Neuronal stem cell (in vitro differentiated cells): ENCODE measurements at regions not wholly inside any gene's neighbourhood (a gene's known extent, or its start where the extent isn't known, plus 50 kb on each side); places are given as distances from the start of the nearest gene placed in this dataset.
A peak's percentile ranks its signal among the peaks of the same experiment; 100 is the strongest.

Experiments used
- DNase-seq: peaks from one replicate; pipeline ENCODE4 v3.0.0-alpha.2; 2013; ENCODE audit warnings: low spot score
- H2AFZ ChIP-seq: one replicate; pipeline ENCODE4 v1.6.1; 2013; ENCODE audit warnings: mild to moderate bottlenecking, low read length, inconsistent platforms
- H2AK5ac ChIP-seq: 2 replicates; pipeline ENCODE4 v1.6.1; 2013; ENCODE audit warnings: low read depth, mild to moderate bottlenecking, inconsistent platforms, low read length, moderate library complexity, mixed read lengths
- H2BK120ac ChIP-seq: 2 replicates; pipeline ENCODE4 v1.6.1; 2013; ENCODE audit warnings: low read depth, mild to moderate bottlenecking, inconsistent platforms, low read length, moderate library complexity, mixed read lengths
- H2BK12ac ChIP-seq: one replicate; pipeline ENCODE4 v1.6.1; 2013; ENCODE audit warnings: low read length, inconsistent platforms
- H2BK15ac ChIP-seq: 2 replicates; pipeline ENCODE4 v1.6.1; 2013; ENCODE audit warnings: mild to moderate bottlenecking, low read length, inconsistent platforms, mixed read lengths
- H2BK5ac ChIP-seq: one replicate; pipeline ENCODE4 v1.6.1; 2013; ENCODE audit warnings: inconsistent platforms, mild to moderate bottlenecking, low read length, moderate library complexity
- H3K14ac ChIP-seq: one replicate; pipeline ENCODE4 v1.6.1; 2013; ENCODE audit warnings: low read length, inconsistent platforms
- H3K18ac ChIP-seq: 2 replicates; pipeline ENCODE4 v1.6.1; 2013; ENCODE audit warnings: low read length, inconsistent platforms
- H3K23ac ChIP-seq: 2 replicates; pipeline ENCODE4 v1.6.1; 2013; ENCODE audit warnings: low read depth, mild to moderate bottlenecking, mixed read lengths, low read length, inconsistent platforms; ENCODE audit not compliant: poor library complexity
- H3K27ac ChIP-seq: replicated peaks from 3 replicates; pipeline ENCODE4 v1.5.1; 2013; ENCODE audit warnings: low read length, inconsistent platforms
- H3K27me3 ChIP-seq, 3 experiments: 2 replicates each; pipeline ENCODE4 v1.6.1; 2013; ENCODE audit warnings: low read length in 3 of 3, mild to moderate bottlenecking in 2 of 3, inconsistent platforms in 1 of 3, low read depth in 1 of 3, mixed read lengths in 1 of 3, moderate library complexity in 1 of 3; ENCODE audit not compliant: control insufficient read depth in 3 of 3, insufficient read depth in 3 of 3
- H3K36me3 ChIP-seq, 2 donors: replicated peaks in 1 of 2; 2 replicates each; pipeline ENCODE4 v1.6.1; 2013; ENCODE audit warnings: low read length in 2 of 2; ENCODE audit not compliant: control insufficient read depth in 2 of 2, insufficient read depth in 2 of 2
- H3K4ac ChIP-seq: 2 replicates; pipeline ENCODE4 v1.6.1; 2013; ENCODE audit warnings: inconsistent platforms, mild to moderate bottlenecking, low read length, moderate library complexity
- H3K4me1 ChIP-seq, 2 donors: 1 replicate in 1 of 2; 2 replicates in 1 of 2; pipeline ENCODE4 v1.6.1; 2013; ENCODE audit warnings: low read length in 2 of 2, low read depth in 1 of 2; ENCODE audit not compliant: control insufficient read depth in 2 of 2, insufficient read depth in 1 of 2
- H3K4me2 ChIP-seq: one replicate; pipeline ENCODE4 v1.6.1; 2013; ENCODE audit warnings: mild to moderate bottlenecking, low read length, inconsistent platforms; ENCODE audit not compliant: insufficient read depth, poor library complexity, severe bottlenecking
- H3K4me3 ChIP-seq, 2 donors: 2 replicates each; pipeline ENCODE4 v1.5.1; 2013; ENCODE audit warnings: low read length in 2 of 2, mild to moderate bottlenecking in 2 of 2, inconsistent platforms in 1 of 2, moderate library complexity in 1 of 2
- H3K79me1 ChIP-seq: one replicate; pipeline ENCODE4 v1.6.1; 2013; ENCODE audit warnings: low read depth, mild to moderate bottlenecking, inconsistent platforms, low read length, moderate library complexity
- H3K9ac ChIP-seq: one replicate; pipeline ENCODE4 v1.6.1; 2013; ENCODE audit warnings: mild to moderate bottlenecking, low read depth, low read length, inconsistent platforms; ENCODE audit not compliant: poor library complexity
- H3K9me3 ChIP-seq, 2 donors: replicated peaks in 1 of 2; 2 replicates each; pipeline versions ENCODE3 to v1.6.1; 2013; ENCODE audit warnings: low read length in 2 of 2, mild to moderate bottlenecking in 2 of 2, inconsistent platforms in 1 of 2, low read depth in 1 of 2, mixed read lengths in 1 of 2, moderate library complexity in 1 of 2; ENCODE audit not compliant: control insufficient read depth in 2 of 2, insufficient read depth in 1 of 2
- H4K8ac ChIP-seq: one replicate; pipeline ENCODE4 v1.6.1; 2013; ENCODE audit warnings: low read depth, mild to moderate bottlenecking, inconsistent platforms, low read length, moderate library complexity
- H4K91ac ChIP-seq: one replicate; pipeline ENCODE4 v1.6.1; 2013; ENCODE audit warnings: low read length, low read depth, mild to moderate bottlenecking, inconsistent platforms; ENCODE audit not compliant: poor library complexity
- WGBS, 2 donors: extraction: QIAGEN DNeasy Blood & Tissue Kit; methylation state at CpG; one replicate each; pipeline ENCODE4 v1.1.7; 2013; ENCODE audit warnings: missing lambda C conversion rate in 2 of 2, mixed read lengths in 1 of 2; ENCODE audit not compliant: insufficient read length in 2 of 2, insufficient replicate concordance in 1 of 2; ENCODE audit errors: extremely low coverage in 2 of 2; 5-methylcytosine and 5-hydroxymethylcytosine counted together

DNA sequence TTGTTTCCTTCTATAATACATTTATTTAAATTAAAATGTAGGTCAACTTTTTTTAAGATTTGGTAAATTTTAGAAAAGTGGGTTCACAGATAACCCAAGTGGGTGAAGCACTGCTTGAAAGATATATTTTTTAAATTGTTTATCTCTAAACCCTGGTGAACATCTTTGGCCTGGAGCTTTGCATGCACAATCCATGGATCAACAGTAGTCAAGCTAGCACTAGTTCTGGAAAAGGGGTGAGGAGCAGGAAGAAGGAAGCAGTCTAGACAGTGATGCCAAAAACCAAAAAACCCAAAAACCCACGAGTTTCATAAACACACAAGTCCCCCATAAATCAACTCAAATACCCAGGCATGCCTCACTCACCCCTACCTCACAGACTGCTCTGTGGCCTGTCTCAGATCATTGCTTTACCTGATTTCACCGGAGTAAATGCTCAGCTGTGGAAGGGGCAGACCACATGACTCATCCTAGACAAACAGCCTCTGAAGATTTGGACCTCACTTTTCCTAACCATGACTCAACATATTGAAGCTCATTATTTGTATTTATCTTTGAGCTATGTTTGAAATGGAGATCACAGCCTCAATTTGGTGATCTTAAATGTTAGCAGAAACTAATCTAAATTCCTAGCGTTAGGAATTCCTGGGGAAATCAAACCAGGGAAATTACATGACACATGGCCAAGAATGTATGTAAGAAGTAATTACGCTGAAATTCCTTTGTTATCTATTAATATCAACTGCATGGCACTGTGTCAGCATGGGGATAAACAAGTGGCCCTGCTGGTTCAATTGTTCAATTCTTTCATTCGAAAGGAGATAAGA lies 149.6 kb downstream of the ZNF608 start:
- no peaks in the 10 kb centered on the region for H3K9me3 ChIP-seq
- H3K27ac ChIP-seq, result no peak overlapping the region
- H3K36me3 ChIP-seq, result no peaks in the 10 kb centered on the region
- H3K14ac ChIP-seq, result no peak overlapping the region
- H3K4me1 ChIP-seq, result peaks cover 8 to 14% of the 10 kb centered on the region in 2 donors
- no peaks in the 10 kb centered on the region for H3K79me1 ChIP-seq
- no peak overlapping the region for H2AK5ac ChIP-seq
- H3K4me2 ChIP-seq, result no peak overlapping the region
- no peak overlapping the region for H4K91ac ChIP-seq
- no peaks in the 10 kb centered on the region for H3K27me3 ChIP-seq
- no peak overlapping the region for H2BK12ac ChIP-seq
- H3K4me3 ChIP-seq, result no peak overlapping the region
- no peak for DNase-seq
- H4K8ac ChIP-seq, result no peak overlapping the region
- H2BK120ac ChIP-seq, result no peak overlapping the region
- no peak overlapping the region for H3K18ac ChIP-seq
- no peak overlapping the region for H2BK15ac ChIP-seq
- WGBS, 2 donors, result no CpG with 5 or more reads among the region's 5 CpGs
- no peak overlapping the region for H2BK5ac ChIP-seq
- no peak overlapping the region for H3K9ac ChIP-seq
- H2AFZ ChIP-seq, result no peak overlapping the region
- H3K4ac ChIP-seq, result no peak overlapping the region
- H3K23ac ChIP-seq, result no peak overlapping the region

DNA sequence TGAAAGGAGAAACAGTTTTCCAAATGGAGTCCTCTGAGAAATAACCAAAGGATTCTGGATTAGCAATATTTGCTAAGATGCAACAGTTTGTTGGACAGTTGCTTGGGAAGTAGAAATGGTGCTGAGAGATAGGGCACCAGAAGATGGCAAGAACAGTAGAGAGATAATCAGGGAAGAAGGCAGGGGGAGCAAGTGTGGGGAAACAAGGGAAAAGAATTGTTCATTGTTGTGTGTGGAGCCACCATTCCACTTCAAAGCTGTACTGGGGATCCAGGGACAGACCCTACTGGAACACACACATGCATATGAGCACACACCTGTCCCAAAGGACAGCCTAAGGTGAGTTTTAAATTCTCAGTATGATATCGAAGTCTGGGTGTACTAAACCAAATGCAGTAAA lies 152.5 kb downstream of the ZNF608 start:
- peaks cover 2% of the 10 kb centered on the region for H3K79me1 ChIP-seq
- H3K4me3 ChIP-seq, result no peak overlapping the region
- no peak overlapping the region for H2AFZ ChIP-seq
- no peak overlapping the region for H2AK5ac ChIP-seq
- H3K4me1 ChIP-seq, result peaks cover 0 to 11% of the 10 kb centered on the region in 2 donors
- no CpG with 5 or more reads among the region's 1 CpG for WGBS, 2 donors
- no peak overlapping the region for H3K9ac ChIP-seq
- no peak overlapping the region for H4K8ac ChIP-seq
- no peaks in the 10 kb centered on the region for H3K9me3 ChIP-seq
- H2BK5ac ChIP-seq, result no peak overlapping the region
- H2BK15ac ChIP-seq, result no peak overlapping the region
- no peak overlapping the region for H3K14ac ChIP-seq
- no peak overlapping the region for H2BK12ac ChIP-seq
- DNase-seq, result no peak
- no peak overlapping the region for H3K4me2 ChIP-seq
- H2BK120ac ChIP-seq, result no peak overlapping the region
- H3K4ac ChIP-seq, result no peak overlapping the region
- no peak overlapping the region for H3K23ac ChIP-seq
- H4K91ac ChIP-seq, result no peak overlapping the region
- H3K27me3 ChIP-seq, result no peaks in the 10 kb centered on the region
- no peaks in the 10 kb centered on the region for H3K36me3 ChIP-seq
- no peak overlapping the region for H3K18ac ChIP-seq
- no peak overlapping the region for H3K27ac ChIP-seq

DNA sequence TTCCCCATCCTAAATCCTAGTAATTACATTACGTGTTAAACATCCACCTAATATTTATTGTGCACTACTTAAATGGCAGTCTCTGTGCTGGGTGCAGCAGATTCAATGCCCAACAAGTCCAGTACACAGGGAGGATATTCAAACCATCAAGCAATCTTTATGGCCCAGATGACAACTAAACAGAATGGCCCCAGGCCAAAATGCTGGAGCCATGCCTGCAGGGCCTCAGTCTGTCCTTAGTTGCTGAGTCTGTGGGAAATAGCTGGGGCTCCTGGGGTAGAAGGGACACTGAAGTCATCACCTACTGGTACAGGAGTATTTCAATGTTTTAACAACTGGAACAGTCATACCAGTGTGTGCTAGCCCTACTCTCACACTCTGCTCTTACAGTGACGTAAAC lies 153.5 kb downstream of the ZNF608 start:
- Histone ChIP-seq H3K36me3 (no peaks in the 10 kb centered on the region), H3K9ac (no peak overlapping the region), H3K23ac (no peak overlapping the region), H2AFZ (no peak overlapping the region), H3K14ac (no peak overlapping the region), H2BK5ac (no peak overlapping the region), H2AK5ac (no peak overlapping the region), H4K8ac (no peak overlapping the region), H3K4me3 (no peak overlapping the region), H2BK120ac (no peak overlapping the region), H2BK15ac (no peak overlapping the region), H3K4me2 (no peak overlapping the region), H3K27me3 (no peaks in the 10 kb centered on the region), H2BK12ac (no peak overlapping the region), H3K18ac (no peak overlapping the region), H3K27ac (no peak overlapping the region), H3K79me1 (peaks cover 2% of the 10 kb centered on the region), H4K91ac (no peak overlapping the region), H3K4me1 (peaks cover 0 to 11% of the 10 kb centered on the region in 2 donors), H3K4ac (no peak overlapping the region), H3K9me3 (no peaks in the 10 kb centered on the region)
- no CpG with 5 or more reads among the region's 2 CpGs for WGBS, 2 donors
- DNase-seq, result no peak

DNA sequence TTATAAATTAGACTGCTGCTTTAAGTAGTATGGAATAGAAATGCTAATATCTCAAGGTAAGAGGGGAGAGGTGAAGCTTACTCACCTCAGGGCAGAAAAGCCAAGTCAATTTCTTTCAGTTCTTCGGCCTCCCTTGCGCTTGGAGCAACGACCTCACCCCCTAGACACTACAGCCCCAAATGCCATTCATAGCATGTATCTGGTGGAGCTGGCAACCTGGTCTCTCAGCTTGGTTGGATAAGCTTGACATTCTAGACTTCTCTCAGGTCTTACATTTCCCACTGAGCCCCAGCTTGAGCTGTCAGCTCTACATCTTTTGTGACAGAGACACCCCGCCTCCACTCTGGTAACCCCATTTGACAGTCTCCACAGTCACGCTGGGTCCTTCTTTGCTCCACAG lies 154.9 kb downstream of the ZNF608 start:
- peaks cover 0 to 6% of the 10 kb centered on the region in 2 donors for H3K4me1 ChIP-seq
- no CpG with 5 or more reads among the region's 5 CpGs for WGBS, 2 donors

More for the DNA sequence above, 154.9 kb downstream of the ZNF608 start:
- Histone ChIP-seq H2BK120ac (peak overlapping the region; percentile 22), H3K36me3 (no peaks in the 10 kb centered on the region), H2BK12ac (no peak overlapping the region), H3K14ac (no peak overlapping the region), H3K4me2 (no peak overlapping the region), H2AK5ac (peak overlapping the region; percentile 54), H3K23ac (no peak overlapping the region), H2AFZ (peak overlapping the region; percentile 13), H3K27ac (no peak overlapping the region), H3K9me3 (no peaks in the 10 kb centered on the region), H3K79me1 (peaks cover 2% of the 10 kb centered on the region), H3K4me3 (no peak overlapping the region), H2BK15ac (peak overlapping the region; percentile 49), H4K8ac (no peak overlapping the region), H3K27me3 (no peaks in the 10 kb centered on the region), H2BK5ac (no peak overlapping the region), H3K4ac (no peak overlapping the region), H3K9ac (no peak overlapping the region), H4K91ac (peak overlapping the region; percentile 24), H3K18ac (peak overlapping the region; percentile 67)
- no peak for DNase-seq
